GM23338 (cell line): ENCODE measurements at regions not wholly inside any gene's neighbourhood (a gene's known extent, or its start where the extent isn't known, plus 50 kb on each side); places are given as distances from the start of the nearest gene placed in this dataset.

Experiments
- ATAC-seq: fragments of 200-7000 bp; cut with Tn5 transposase; 3 replicates; pipeline ENCODE4 v1.9.1; 2020
- DNase-seq: peaks from one replicate; pipeline ENCODE4 v3.0.0-alpha.2; 2015; ENCODE audit warnings: low spot score
- H2AFZ ChIP-seq: fragments of 200-600 bp; sonication (generic); 2 replicates; pipeline ENCODE4 v1.8.0; 2016; ENCODE audit warnings: antibody characterized with exemption, mild to moderate bottlenecking, moderate library complexity
- H3F3A ChIP-seq: fragments of 200-600 bp; sonication (generic); replicated peaks from 2 replicates; pipeline ENCODE4 v1.8.0; 2017; ENCODE audit warnings: antibody characterized with exemption, mixed run types, low read depth
- H3K27ac ChIP-seq: fragments of 200-600 bp; sonication (generic); 2 replicates; pipeline ENCODE4 v1.6.1; 2016; ENCODE audit warnings: low read depth
- H3K27me3 ChIP-seq: fragments of 200-600 bp; sonication (generic); 2 replicates; pipeline ENCODE4 v1.8.0; 2016; ENCODE audit warnings: mild to moderate bottlenecking, mixed run types, moderate library complexity; ENCODE audit not compliant: insufficient read depth
- H3K36me3 ChIP-seq: fragments of 200-600 bp; sonication (generic); 2 replicates; pipeline ENCODE4 v1.8.0; 2016; ENCODE audit warnings: mild to moderate bottlenecking; ENCODE audit not compliant: insufficient read depth
- H3K4me1 ChIP-seq: fragments of 200-600 bp; sonication (generic); 2 replicates; pipeline ENCODE4 v1.8.0; 2016; ENCODE audit warnings: mild to moderate bottlenecking, moderate library complexity; ENCODE audit not compliant: insufficient read depth
- H3K4me2 ChIP-seq: fragments of 200-600 bp; sonication (generic); 2 replicates; pipeline ENCODE4 v1.7.1; 2017; ENCODE audit warnings: mixed run types
- H3K4me3 ChIP-seq: fragments of 200-600 bp; sonication (generic); 2 replicates; pipeline ENCODE4 v1.6.1; 2016; ENCODE audit warnings: mixed run types
- H3K79me2 ChIP-seq: fragments of 200-600 bp; sonication (generic); replicated peaks from 2 replicates; pipeline ENCODE4 v1.8.0; 2017; ENCODE audit warnings: mild to moderate bottlenecking; ENCODE audit not compliant: insufficient read depth
- H3K9me2 ChIP-seq: fragments of 200-600 bp; sonication (generic); 2 replicates; pipeline ENCODE4 v1.8.0; 2017; ENCODE audit not compliant: insufficient read depth
- H4K20me1 ChIP-seq: fragments of 200-600 bp; sonication (generic); replicated peaks from 2 replicates; pipeline ENCODE4 v1.8.0; 2017; ENCODE audit warnings: mild to moderate bottlenecking; ENCODE audit not compliant: insufficient read depth
- H3K27ac Mint-ChIP-seq: 2 replicates; pipeline ENCODE4 v1.8.0; 2020; ENCODE audit warnings: inconsistent platforms, mild to moderate bottlenecking, moderate library complexity, mixed read lengths
- H3K27me3 Mint-ChIP-seq: 3 replicates; pipeline ENCODE4 v1.8.0; 2022; ENCODE audit warnings: low read depth, mild to moderate bottlenecking, moderate library complexity, mixed read lengths, inconsistent platforms; ENCODE audit not compliant: insufficient read depth, poor library complexity
- H3K36me3 Mint-ChIP-seq: 3 replicates; pipeline ENCODE4 v1.8.0; 2021; ENCODE audit warnings: low read depth, mild to moderate bottlenecking, inconsistent platforms, moderate library complexity, mixed read lengths
- H3K4me1 Mint-ChIP-seq: 3 replicates; pipeline ENCODE4 v1.8.0; 2020; ENCODE audit warnings: mild to moderate bottlenecking, inconsistent platforms, mixed read lengths
- H3K4me3 Mint-ChIP-seq: 3 replicates; pipeline ENCODE4 v1.8.0; 2021; ENCODE audit warnings: moderate library complexity, mild to moderate bottlenecking, inconsistent platforms, mixed read lengths
- H3K9me3 Mint-ChIP-seq: 3 replicates; pipeline ENCODE4 v1.8.0; 2020; ENCODE audit warnings: moderate library complexity, mild to moderate bottlenecking, inconsistent platforms, mixed read lengths
- CREB1 ChIP-seq: fragments of 250-450 bp; sonication (Bioruptor Pico); IDR thresholded peaks from 2 replicates; pipeline ENCODE4 v1.5.0; 2020; ENCODE audit warnings: low read depth, mild to moderate bottlenecking, moderate library complexity
- EZH2 ChIP-seq: fragments of 200-600 bp; sonication (generic); IDR thresholded peaks from one replicate; pipeline ENCODE4 v1.8.0; 2017; ENCODE audit warnings: antibody characterized with exemption, mild to moderate bottlenecking, low read depth; ENCODE audit not compliant: unreplicated experiment
- JUNB ChIP-seq: IDR thresholded peaks from one replicate; pipeline ENCODE4 v1.6.1; 2016; ENCODE audit warnings: antibody characterized with exemption; ENCODE audit not compliant: unreplicated experiment
- NANOG ChIP-seq: IDR thresholded peaks from 2 replicates; pipeline ENCODE4 v1.6.1; 2016; ENCODE audit warnings: antibody characterized with exemption, borderline replicate concordance
- STAT1 ChIP-seq: IDR thresholded peaks from one replicate; pipeline ENCODE4 v1.6.1; 2016; ENCODE audit warnings: antibody characterized with exemption; ENCODE audit not compliant: unreplicated experiment
- ZNF114 ChIP-seq: fragments of 250-450 bp; sonication (Bioruptor Pico); IDR thresholded peaks from 2 replicates; pipeline ENCODE4 v1.5.0; 2020; ENCODE audit warnings: mild to moderate bottlenecking, moderate library complexity
- ZNF331 ChIP-seq: fragments of 250-450 bp; sonication (Bioruptor Pico); IDR thresholded peaks from 2 replicates; pipeline ENCODE4 v1.5.0; 2020; ENCODE audit warnings: low read depth, mild to moderate bottlenecking, moderate library complexity
- TF ChIP-seq, protein P1 (sequence below): IDR thresholded peaks from one replicate; pipeline ENCODE4 v1.6.1; 2018; ENCODE audit warnings: antibody characterized with exemption; ENCODE audit not compliant: unreplicated experiment
- TF ChIP-seq, protein P2 (sequence below): IDR thresholded peaks from 2 replicates; pipeline ENCODE4 v1.6.1; 2016; ENCODE audit warnings: antibody characterized with exemption
- TF ChIP-seq, protein P3 (sequence below): fragments of 250-450 bp; sonication (Bioruptor Pico); IDR thresholded peaks from 2 replicates; pipeline ENCODE4 v1.5.0; 2020; ENCODE audit warnings: mild to moderate bottlenecking, moderate library complexity

DNA sequence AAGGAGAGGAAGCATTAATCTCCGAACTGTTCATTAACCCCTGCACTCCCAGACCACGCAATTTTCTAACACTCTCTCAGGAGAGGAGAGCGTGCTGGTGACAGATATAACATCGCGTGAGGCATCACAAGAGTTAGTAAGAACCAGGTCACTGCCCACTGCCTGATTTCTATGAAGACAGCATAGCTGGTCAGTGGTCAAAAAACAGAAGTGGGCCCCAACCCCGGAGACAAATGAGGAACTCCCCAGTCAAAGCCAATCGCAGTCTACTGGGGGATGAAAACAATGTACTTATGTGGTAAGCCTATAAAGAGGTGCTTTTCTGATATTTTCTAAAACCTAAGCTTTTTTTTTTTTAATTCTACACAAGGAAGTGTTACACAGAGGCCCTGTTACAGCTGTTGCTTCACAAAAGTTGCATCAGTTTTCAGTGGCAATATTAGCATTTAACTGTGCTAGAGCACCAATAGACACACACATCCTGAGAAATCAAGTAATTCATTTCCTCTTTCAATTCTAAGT, 231.8 kb upstream of the IRF2BP2 start (continued):
- TF ChIP-seq, protein P1, sequence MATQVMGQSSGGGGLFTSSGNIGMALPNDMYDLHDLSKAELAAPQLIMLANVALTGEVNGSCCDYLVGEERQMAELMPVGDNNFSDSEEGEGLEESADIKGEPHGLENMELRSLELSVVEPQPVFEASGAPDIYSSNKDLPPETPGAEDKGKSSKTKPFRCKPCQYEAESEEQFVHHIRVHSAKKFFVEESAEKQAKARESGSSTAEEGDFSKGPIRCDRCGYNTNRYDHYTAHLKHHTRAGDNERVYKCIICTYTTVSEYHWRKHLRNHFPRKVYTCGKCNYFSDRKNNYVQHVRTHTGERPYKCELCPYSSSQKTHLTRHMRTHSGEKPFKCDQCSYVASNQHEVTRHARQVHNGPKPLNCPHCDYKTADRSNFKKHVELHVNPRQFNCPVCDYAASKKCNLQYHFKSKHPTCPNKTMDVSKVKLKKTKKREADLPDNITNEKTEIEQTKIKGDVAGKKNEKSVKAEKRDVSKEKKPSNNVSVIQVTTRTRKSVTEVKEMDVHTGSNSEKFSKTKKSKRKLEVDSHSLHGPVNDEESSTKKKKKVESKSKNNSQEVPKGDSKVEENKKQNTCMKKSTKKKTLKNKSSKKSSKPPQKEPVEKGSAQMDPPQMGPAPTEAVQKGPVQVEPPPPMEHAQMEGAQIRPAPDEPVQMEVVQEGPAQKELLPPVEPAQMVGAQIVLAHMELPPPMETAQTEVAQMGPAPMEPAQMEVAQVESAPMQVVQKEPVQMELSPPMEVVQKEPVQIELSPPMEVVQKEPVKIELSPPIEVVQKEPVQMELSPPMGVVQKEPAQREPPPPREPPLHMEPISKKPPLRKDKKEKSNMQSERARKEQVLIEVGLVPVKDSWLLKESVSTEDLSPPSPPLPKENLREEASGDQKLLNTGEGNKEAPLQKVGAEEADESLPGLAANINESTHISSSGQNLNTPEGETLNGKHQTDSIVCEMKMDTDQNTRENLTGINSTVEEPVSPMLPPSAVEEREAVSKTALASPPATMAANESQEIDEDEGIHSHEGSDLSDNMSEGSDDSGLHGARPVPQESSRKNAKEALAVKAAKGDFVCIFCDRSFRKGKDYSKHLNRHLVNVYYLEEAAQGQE = no peak
- TF ChIP-seq CREB1 (CRISPR knock-in tag) = no peak
- TF ChIP-seq ZNF114 = no peak
- TF ChIP-seq, protein P2, sequence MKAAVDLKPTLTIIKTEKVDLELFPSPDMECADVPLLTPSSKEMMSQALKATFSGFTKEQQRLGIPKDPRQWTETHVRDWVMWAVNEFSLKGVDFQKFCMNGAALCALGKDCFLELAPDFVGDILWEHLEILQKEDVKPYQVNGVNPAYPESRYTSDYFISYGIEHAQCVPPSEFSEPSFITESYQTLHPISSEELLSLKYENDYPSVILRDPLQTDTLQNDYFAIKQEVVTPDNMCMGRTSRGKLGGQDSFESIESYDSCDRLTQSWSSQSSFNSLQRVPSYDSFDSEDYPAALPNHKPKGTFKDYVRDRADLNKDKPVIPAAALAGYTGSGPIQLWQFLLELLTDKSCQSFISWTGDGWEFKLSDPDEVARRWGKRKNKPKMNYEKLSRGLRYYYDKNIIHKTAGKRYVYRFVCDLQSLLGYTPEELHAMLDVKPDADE = no peak
- no peak for TF ChIP-seq EZH2

DNA sequence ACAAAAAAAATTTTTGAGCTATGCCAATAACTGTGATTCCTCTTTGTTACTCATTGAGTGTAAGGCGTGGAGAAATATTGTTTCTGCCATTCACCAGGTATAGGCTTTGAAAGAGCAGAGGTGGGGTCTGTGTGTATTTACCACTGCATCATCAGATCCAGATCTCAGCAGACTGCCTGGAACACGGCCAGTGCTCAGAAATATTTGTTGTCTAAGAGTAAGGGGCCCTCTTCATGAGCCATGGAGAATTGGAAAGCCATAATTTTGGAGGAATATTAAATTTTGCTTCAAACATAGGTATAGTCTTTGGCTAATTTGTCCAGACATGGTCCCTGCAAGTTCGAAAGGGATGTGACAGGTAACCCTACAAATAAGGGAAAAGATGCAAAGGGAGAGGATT, 231.3 kb upstream of the IRF2BP2 start:
- DNase-seq = no peak
- Histone ChIP-seq H3K4me3 (no peak overlapping the region), H3K27ac (no peak overlapping the region), H3K36me3 (no peaks in the 10 kb centered on the region), H3K27me3 (no peaks in the 10 kb centered on the region), H3K79me2 (no peaks in the 10 kb centered on the region), H2AFZ (no peak overlapping the region; the same call in 1 of the 2 replicates), H3K4me1 (0 out of 2 replicates have a peak, but pooled peaks cover 12% of the 10 kb centered on the region), H3F3A (no peaks in the 10 kb centered on the region), H3K9me2 (peaks cover 7% of the 10 kb centered on the region; the same call in 1 of the 2 replicates), H3K4me2 (no peak overlapping the region), H4K20me1 (no peaks in the 10 kb centered on the region)
- H3K9me3 Mint-ChIP-seq = peaks cover 14% of the 10 kb centered on the region; the same call in 2 of the 3 replicates
- no peak overlapping the region for H3K27ac Mint-ChIP-seq
- H3K27me3 Mint-ChIP-seq = peaks cover 5% of the 10 kb centered on the region
- H3K4me1 Mint-ChIP-seq = peaks cover 13% of the 10 kb centered on the region
- H3K4me3 Mint-ChIP-seq = no peak overlapping the region
- H3K36me3 Mint-ChIP-seq = peaks cover 7% of the 10 kb centered on the region; the same call in 1 of the 3 replicates
- ATAC-seq = no peak
- TF ChIP-seq ZNF114 (no peak), ZNF331 (no peak), NANOG (no peak), STAT1 (no peak), JUNB (no peak)
- TF ChIP-seq, protein P3, sequence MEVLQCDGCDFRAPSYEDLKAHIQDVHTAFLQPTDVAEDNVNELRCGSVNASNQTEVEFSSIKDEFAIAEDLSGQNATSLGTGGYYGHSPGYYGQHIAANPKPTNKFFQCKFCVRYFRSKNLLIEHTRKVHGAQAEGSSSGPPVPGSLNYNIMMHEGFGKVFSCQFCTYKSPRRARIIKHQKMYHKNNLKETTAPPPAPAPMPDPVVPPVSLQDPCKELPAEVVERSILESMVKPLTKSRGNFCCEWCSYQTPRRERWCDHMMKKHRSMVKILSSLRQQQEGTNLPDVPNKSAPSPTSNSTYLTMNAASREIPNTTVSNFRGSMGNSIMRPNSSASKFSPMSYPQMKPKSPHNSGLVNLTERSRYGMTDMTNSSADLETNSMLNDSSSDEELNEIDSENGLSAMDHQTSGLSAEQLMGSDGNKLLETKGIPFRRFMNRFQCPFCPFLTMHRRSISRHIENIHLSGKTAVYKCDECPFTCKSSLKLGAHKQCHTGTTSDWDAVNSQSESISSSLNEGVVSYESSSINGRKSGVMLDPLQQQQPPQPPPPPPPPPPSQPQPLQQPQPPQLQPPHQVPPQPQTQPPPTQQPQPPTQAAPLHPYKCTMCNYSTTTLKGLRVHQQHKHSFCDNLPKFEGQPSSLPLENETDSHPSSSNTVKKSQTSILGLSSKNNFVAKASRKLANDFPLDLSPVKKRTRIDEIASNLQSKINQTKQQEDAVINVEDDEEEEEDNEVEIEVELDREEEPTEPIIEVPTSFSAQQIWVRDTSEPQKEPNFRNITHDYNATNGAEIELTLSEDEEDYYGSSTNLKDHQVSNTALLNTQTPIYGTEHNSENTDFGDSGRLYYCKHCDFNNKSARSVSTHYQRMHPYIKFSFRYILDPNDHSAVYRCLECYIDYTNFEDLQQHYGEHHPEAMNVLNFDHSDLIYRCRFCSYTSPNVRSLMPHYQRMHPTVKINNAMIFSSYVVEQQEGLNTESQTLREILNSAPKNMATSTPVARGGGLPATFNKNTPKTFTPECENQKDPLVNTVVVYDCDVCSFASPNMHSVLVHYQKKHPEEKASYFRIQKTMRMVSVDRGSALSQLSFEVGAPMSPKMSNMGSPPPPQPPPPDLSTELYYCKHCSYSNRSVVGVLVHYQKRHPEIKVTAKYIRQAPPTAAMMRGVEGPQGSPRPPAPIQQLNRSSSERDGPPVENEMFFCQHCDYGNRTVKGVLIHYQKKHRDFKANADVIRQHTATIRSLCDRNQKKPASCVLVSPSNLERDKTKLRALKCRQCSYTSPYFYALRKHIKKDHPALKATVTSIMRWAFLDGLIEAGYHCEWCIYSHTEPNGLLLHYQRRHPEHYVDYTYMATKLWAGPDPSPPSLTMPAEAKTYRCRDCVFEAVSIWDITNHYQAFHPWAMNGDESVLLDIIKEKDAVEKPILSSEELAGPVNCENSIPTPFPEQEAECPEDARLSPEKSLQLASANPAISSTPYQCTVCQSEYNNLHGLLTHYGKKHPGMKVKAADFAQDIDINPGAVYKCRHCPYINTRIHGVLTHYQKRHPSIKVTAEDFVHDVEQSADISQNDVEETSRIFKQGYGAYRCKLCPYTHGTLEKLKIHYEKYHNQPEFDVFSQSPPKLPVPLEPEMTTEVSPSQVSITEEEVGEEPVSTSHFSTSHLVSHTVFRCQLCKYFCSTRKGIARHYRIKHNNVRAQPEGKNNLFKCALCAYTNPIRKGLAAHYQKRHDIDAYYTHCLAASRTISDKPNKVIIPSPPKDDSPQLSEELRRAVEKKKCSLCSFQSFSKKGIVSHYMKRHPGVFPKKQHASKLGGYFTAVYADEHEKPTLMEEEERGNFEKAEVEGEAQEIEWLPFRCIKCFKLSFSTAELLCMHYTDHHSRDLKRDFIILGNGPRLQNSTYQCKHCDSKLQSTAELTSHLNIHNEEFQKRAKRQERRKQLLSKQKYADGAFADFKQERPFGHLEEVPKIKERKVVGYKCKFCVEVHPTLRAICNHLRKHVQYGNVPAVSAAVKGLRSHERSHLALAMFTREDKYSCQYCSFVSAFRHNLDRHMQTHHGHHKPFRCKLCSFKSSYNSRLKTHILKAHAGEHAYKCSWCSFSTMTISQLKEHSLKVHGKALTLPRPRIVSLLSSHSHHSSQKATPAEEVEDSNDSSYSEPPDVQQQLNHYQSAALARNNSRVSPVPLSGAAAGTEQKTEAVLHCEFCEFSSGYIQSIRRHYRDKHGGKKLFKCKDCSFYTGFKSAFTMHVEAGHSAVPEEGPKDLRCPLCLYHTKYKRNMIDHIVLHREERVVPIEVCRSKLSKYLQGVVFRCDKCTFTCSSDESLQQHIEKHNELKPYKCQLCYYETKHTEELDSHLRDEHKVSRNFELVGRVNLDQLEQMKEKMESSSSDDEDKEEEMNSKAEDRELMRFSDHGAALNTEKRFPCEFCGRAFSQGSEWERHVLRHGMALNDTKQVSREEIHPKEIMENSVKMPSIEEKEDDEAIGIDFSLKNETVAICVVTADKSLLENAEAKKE (CRISPR knock-in tag) = no peak
- TF ChIP-seq, protein P1 = no peak
